IMR-90 (cell line): ENCODE measurements at regions not wholly inside any gene's neighbourhood (a gene's known extent, or its start where the extent isn't known, plus 50 kb on each side); places are given as distances from the start of the nearest gene placed in this dataset.

ENCODE experiments used
- ATAC-seq: fragments of 200-7000 bp; cut with Tn5 transposase; 2 replicates; pipeline ENCODE4 v1.9.1; 2020; ENCODE audit warnings: low read depth, mild to moderate bottlenecking, moderate library complexity
- BruUV-seq: library from RNA; stranded (reverse); fragments of 400-500 nt; replicated peaks from 2 replicates; lab custom pipeline; 2021; lab: Mats Ljungman, UMichigan
- CTCF ChIA-PET: fragments of 300-600 bp; formaldehyde crosslinking; extraction: SDS; loops from one replicate; lab custom pipeline; 2021; ENCODE audit warnings: antibody characterized with exemption; lab: Yijun Ruan, JAX
- POLR2A ChIA-PET: fragments of 300-600 bp; sonication (Branson Sonifier 250); formaldehyde crosslinking; loops from one replicate; lab custom pipeline; 2022; ENCODE audit warnings: antibody characterized with exemption; ENCODE audit not compliant: unreplicated experiment; lab: Charles Lee
- DNase-seq: peaks from one replicate; pipeline ENCODE4 v3.0.0; 2013
- H2AFZ ChIP-seq: replicated peaks from 2 replicates; pipeline ENCODE3; 2013; ENCODE audit warnings: low read length, mild to moderate bottlenecking; ENCODE audit not compliant: poor library complexity
- H2AK5ac ChIP-seq: 2 replicates; pipeline ENCODE4 v1.6.1; 2013; ENCODE audit warnings: low read depth, low read length, inconsistent platforms
- H2AK9ac ChIP-seq: replicated peaks from 2 replicates; pipeline ENCODE3; 2013; ENCODE audit warnings: mild to moderate bottlenecking, low read depth, low read length, moderate library complexity; ENCODE audit not compliant: poor library complexity
- H2BK120ac ChIP-seq: 2 replicates; pipeline ENCODE4 v1.6.1; 2013; ENCODE audit warnings: low read depth, low read length, inconsistent platforms
- H2BK15ac ChIP-seq: 3 replicates; pipeline ENCODE4 v1.6.1; 2013; ENCODE audit warnings: low read depth, low read length, inconsistent platforms
- H2BK20ac ChIP-seq: 2 replicates; pipeline ENCODE4 v1.6.1; 2013; ENCODE audit warnings: low read depth, mild to moderate bottlenecking, inconsistent platforms, low read length, moderate library complexity
- H2BK5ac ChIP-seq: 2 replicates; pipeline ENCODE4 v1.6.1; 2013; ENCODE audit warnings: mild to moderate bottlenecking, low read depth, low read length, inconsistent platforms; ENCODE audit not compliant: poor library complexity, severe bottlenecking
- H3K14ac ChIP-seq: replicated peaks from 2 replicates; pipeline ENCODE4 v1.6.1; 2013; ENCODE audit warnings: low read depth, low read length, inconsistent platforms
- H3K18ac ChIP-seq: 2 replicates; pipeline ENCODE4 v1.6.1; 2013; ENCODE audit warnings: low read depth, low read length, control low read depth
- H3K23ac ChIP-seq: 2 replicates; pipeline ENCODE4 v1.6.1; 2013; ENCODE audit warnings: low read depth, low read length, inconsistent platforms
- H3K27ac ChIP-seq: 2 replicates; pipeline ENCODE4 v1.5.1; 2013; ENCODE audit warnings: mild to moderate bottlenecking, control low read depth, low read length; ENCODE audit not compliant: insufficient read depth
- H3K27me3 ChIP-seq: 2 replicates; pipeline ENCODE4 v1.6.1; 2013; ENCODE audit warnings: low read length; ENCODE audit not compliant: control insufficient read depth, insufficient read depth
- H3K36me3 ChIP-seq: 2 replicates; pipeline ENCODE4 v1.6.1; 2013; ENCODE audit warnings: low read length, mixed read lengths; ENCODE audit not compliant: control insufficient read depth, insufficient read depth
- H3K4ac ChIP-seq: 2 replicates; pipeline ENCODE4 v1.6.1; 2013; ENCODE audit warnings: low read depth, low read length, inconsistent platforms
- H3K4me1 ChIP-seq: 2 replicates; pipeline ENCODE4 v1.6.1; 2013; ENCODE audit warnings: low read length, mixed read lengths; ENCODE audit not compliant: control insufficient read depth, insufficient read depth
- H3K4me2 ChIP-seq: 2 replicates; pipeline ENCODE4 v1.6.1; 2013; ENCODE audit warnings: low read depth, mild to moderate bottlenecking, control low read depth, low read length, moderate library complexity
- H3K4me3 ChIP-seq: 2 replicates; pipeline ENCODE4 v1.5.1; 2013; ENCODE audit warnings: low read depth, mild to moderate bottlenecking, control low read depth, low read length, moderate library complexity; ENCODE audit not compliant: insufficient read depth
- H3K56ac ChIP-seq: 2 replicates; pipeline ENCODE4 v1.6.1; 2013; ENCODE audit warnings: low read length, inconsistent platforms; ENCODE audit not compliant: insufficient read depth; ENCODE audit errors: extremely low read depth
- H3K79me1 ChIP-seq, 2 experiments: 2 replicates each; pipeline ENCODE4 v1.6.1; 2013; ENCODE audit warnings: low read length in 2 of 2, inconsistent platforms in 1 of 2, low read depth in 1 of 2
- H3K9ac ChIP-seq: 2 replicates; pipeline ENCODE4 v1.6.1; 2013; ENCODE audit warnings: low read depth, low read length, control low read depth
- H3K9me1 ChIP-seq: 2 replicates; pipeline ENCODE4 v1.6.1; 2013; ENCODE audit warnings: low read length, inconsistent platforms; ENCODE audit not compliant: insufficient read depth
- H3K9me3 ChIP-seq: 2 replicates; pipeline ENCODE4 v1.6.1; 2013; ENCODE audit warnings: low read length; ENCODE audit not compliant: control insufficient read depth, insufficient read depth
- H4K20me1 ChIP-seq: 2 replicates; pipeline ENCODE4 v1.6.1; 2013; ENCODE audit warnings: low read length, inconsistent platforms; ENCODE audit not compliant: insufficient read depth
- H4K5ac ChIP-seq: 2 replicates; pipeline ENCODE4 v1.6.1; 2013; ENCODE audit warnings: mild to moderate bottlenecking, low read depth, low read length, control low read depth
- H4K8ac ChIP-seq, 2 experiments: 2 replicates each; pipeline ENCODE4 v1.6.1; 2013; ENCODE audit warnings: low read depth in 2 of 2, low read length in 2 of 2, control low read depth in 1 of 2, inconsistent platforms in 1 of 2
- H4K91ac ChIP-seq: 2 replicates; pipeline ENCODE4 v1.6.1; 2013; ENCODE audit warnings: low read depth, low read length, inconsistent platforms; ENCODE audit not compliant: insufficient read depth
- BHLHE40 ChIP-seq: fragments of 150-350 bp; IDR thresholded peaks from 2 replicates; pipeline ENCODE4 v1.6.1; 2016; ENCODE audit warnings: mild to moderate bottlenecking, low read depth, low read length
- CHD1 ChIP-seq: IDR thresholded peaks from 2 replicates; pipeline ENCODE4 v1.6.1; 2012; ENCODE audit warnings: low read depth, low read length, improper control_type of control experiment
- FOS ChIP-seq: fragments of 150-350 bp; IDR thresholded peaks from 2 replicates; pipeline ENCODE4 v1.6.1; 2016; ENCODE audit warnings: low read depth, low read length
- MAFK ChIP-seq: IDR thresholded peaks from 2 replicates; pipeline ENCODE4 v1.6.1; 2012; ENCODE audit warnings: low read depth, low read length, improper control_type of control experiment
- MAZ ChIP-seq: IDR thresholded peaks from 2 replicates; pipeline ENCODE4 v1.6.1; 2012; ENCODE audit warnings: low read depth, mild to moderate bottlenecking, low read length, improper control_type of control experiment, moderate library complexity, borderline replicate concordance
- MXI1 ChIP-seq: IDR thresholded peaks from 2 replicates; pipeline ENCODE4 v1.6.1; 2012; ENCODE audit warnings: low read depth, mild to moderate bottlenecking, low read length, moderate library complexity, borderline replicate concordance
- POLR2A ChIP-seq: IDR thresholded peaks from 2 replicates; pipeline ENCODE4 v1.6.1; 2012; ENCODE audit warnings: mild to moderate bottlenecking, low read depth, low read length
- RCOR1 ChIP-seq: IDR thresholded peaks from 2 replicates; pipeline ENCODE4 v1.6.1; 2012; ENCODE audit warnings: mild to moderate bottlenecking, low read length, improper control_type of control experiment; ENCODE audit not compliant: insufficient replicate concordance
- RFX5 ChIP-seq: IDR thresholded peaks from 2 replicates; pipeline ENCODE4 v1.8.0; 2012; ENCODE audit warnings: low read depth, mild to moderate bottlenecking, low read length, moderate library complexity
- SMC3 ChIP-seq: fragments of 150-350 bp; IDR thresholded peaks from 2 replicates; pipeline ENCODE4 v1.6.1; 2016; ENCODE audit warnings: low read depth, mild to moderate bottlenecking, antibody characterized with exemption, low read length, moderate library complexity
- dilution Hi-C: fragments of 300-500 bp; cut with HindIII; formaldehyde crosslinking; loops from one replicate; pipeline ENCODE4 v1.14.3; 2018; ENCODE audit warnings: low sequenced_read_pairs; ENCODE audit not compliant: unreplicated experiment
- in situ Hi-C: fragments of 300-500 bp; cut with MboI; formaldehyde crosslinking; loops from 3 replicates; pipeline ENCODE4 v1.14.3; 2019; ENCODE audit warnings: low sequenced_read_pairs, inconsistent platforms, mixed read lengths
- intact Hi-C: fragments of 100-400 bp; cut with micrococcal nuclease; formaldehyde crosslinking; loops from 2 replicates; pipeline ENCODE4 v1.10.0; 2022
- TF ChIP-seq, protein P1 (sequence below): conservative IDR thresholded peaks from 2 replicates; pipeline ENCODE4 v1.5.1; 2012; ENCODE audit warnings: mild to moderate bottlenecking, low read depth, low read length, improper control_type of control experiment
- TF ChIP-seq, protein P2 (sequence below): fragments of 150-350 bp; IDR thresholded peaks from 2 replicates; pipeline ENCODE4 v1.6.1; 2017; ENCODE audit warnings: mild to moderate bottlenecking, antibody characterized with exemption, low read length, low read depth
- TF ChIP-seq, protein P3 (sequence below): fragments of 150-350 bp; IDR thresholded peaks from 2 replicates; pipeline ENCODE4 v1.6.1; 2016; ENCODE audit warnings: low read depth, mild to moderate bottlenecking, low read length, moderate library complexity, borderline replicate concordance

DNA sequence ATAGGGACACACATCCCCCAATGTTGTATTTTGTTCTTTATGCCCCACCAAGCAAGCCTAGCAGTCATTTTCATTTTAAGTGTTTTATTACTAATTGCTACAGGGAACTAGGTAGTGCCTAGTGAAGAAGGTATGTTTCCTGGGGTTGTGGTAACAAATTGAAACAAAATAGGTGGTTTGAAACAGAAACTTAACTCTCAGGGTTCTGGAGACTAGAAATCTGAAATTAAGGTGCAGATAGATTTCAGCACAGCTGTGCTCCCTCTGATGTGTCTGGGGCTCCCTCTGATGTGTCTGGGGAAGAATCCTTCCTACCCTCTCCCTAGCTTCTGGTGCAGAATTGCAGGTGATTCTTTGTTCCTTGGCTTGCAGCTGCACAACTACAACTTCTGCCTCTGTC is 390.1 kb downstream of the ZFHX3 start:
- dilution Hi-C loops: no loop called here
- H3K9me3 ChIP-seq: no peaks in the 10 kb centered on the region
- no peak overlapping the region for H3K14ac ChIP-seq
- no peaks in the 10 kb centered on the region for H3K27me3 ChIP-seq
- H2AK9ac ChIP-seq: no peak overlapping the region
- no peaks in the 10 kb centered on the region for H3K4me1 ChIP-seq
- H4K20me1 ChIP-seq: no peaks in the 10 kb centered on the region
- no peak overlapping the region for H3K23ac ChIP-seq
- no peak overlapping the region for H3K4me2 ChIP-seq
- peaks cover 0 to 3% of the 10 kb centered on the region in 2 experiments; a peak in 1 of 4 replicates for H3K79me1 ChIP-seq
- ChIA-PET CTCF (no interaction called here), POLR2A (no interaction called here)
- TF ChIP-seq, protein P1, sequence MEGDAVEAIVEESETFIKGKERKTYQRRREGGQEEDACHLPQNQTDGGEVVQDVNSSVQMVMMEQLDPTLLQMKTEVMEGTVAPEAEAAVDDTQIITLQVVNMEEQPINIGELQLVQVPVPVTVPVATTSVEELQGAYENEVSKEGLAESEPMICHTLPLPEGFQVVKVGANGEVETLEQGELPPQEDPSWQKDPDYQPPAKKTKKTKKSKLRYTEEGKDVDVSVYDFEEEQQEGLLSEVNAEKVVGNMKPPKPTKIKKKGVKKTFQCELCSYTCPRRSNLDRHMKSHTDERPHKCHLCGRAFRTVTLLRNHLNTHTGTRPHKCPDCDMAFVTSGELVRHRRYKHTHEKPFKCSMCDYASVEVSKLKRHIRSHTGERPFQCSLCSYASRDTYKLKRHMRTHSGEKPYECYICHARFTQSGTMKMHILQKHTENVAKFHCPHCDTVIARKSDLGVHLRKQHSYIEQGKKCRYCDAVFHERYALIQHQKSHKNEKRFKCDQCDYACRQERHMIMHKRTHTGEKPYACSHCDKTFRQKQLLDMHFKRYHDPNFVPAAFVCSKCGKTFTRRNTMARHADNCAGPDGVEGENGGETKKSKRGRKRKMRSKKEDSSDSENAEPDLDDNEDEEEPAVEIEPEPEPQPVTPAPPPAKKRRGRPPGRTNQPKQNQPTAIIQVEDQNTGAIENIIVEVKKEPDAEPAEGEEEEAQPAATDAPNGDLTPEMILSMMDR: no peak
- TF ChIP-seq, protein P2, sequence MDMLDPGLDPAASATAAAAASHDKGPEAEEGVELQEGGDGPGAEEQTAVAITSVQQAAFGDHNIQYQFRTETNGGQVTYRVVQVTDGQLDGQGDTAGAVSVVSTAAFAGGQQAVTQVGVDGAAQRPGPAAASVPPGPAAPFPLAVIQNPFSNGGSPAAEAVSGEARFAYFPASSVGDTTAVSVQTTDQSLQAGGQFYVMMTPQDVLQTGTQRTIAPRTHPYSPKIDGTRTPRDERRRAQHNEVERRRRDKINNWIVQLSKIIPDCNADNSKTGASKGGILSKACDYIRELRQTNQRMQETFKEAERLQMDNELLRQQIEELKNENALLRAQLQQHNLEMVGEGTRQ: no peak
- TF ChIP-seq FOS: no peak
- no peak for TF ChIP-seq RCOR1
- TF ChIP-seq, protein P3, sequence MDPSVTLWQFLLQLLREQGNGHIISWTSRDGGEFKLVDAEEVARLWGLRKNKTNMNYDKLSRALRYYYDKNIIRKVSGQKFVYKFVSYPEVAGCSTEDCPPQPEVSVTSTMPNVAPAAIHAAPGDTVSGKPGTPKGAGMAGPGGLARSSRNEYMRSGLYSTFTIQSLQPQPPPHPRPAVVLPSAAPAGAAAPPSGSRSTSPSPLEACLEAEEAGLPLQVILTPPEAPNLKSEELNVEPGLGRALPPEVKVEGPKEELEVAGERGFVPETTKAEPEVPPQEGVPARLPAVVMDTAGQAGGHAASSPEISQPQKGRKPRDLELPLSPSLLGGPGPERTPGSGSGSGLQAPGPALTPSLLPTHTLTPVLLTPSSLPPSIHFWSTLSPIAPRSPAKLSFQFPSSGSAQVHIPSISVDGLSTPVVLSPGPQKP: no peak
- no peak for TF ChIP-seq MAZ
- no peak for TF ChIP-seq POLR2A
- no peak for TF ChIP-seq CHD1
- TF ChIP-seq BHLHE40: no peak
- no peak for TF ChIP-seq MXI1
- TF ChIP-seq RFX5: no peak
- TF ChIP-seq MAFK: no peak
- no peak for TF ChIP-seq SMC3
- no peak overlapping the region for H2BK15ac ChIP-seq
- no peak overlapping the region for H2BK5ac ChIP-seq
- no peak overlapping the region for H3K4me3 ChIP-seq
- H2BK20ac ChIP-seq: no peak overlapping the region
- no peak overlapping the region for H4K8ac ChIP-seq
- no peak overlapping the region for H4K5ac ChIP-seq
- no TSS peak for BruUV-seq
- H3K36me3 ChIP-seq: no peaks in the 10 kb centered on the region
- H2BK120ac ChIP-seq: no peak overlapping the region
- no peak for DNase-seq
- H2AFZ ChIP-seq: no peak overlapping the region
- H3K18ac ChIP-seq: no peak overlapping the region
- ATAC-seq: no peak
- H3K27ac ChIP-seq: no peak overlapping the region
- no peaks in the 10 kb centered on the region for H3K9me1 ChIP-seq
- no peak overlapping the region for H3K4ac ChIP-seq
- intact Hi-C loops: no loop called here
- no peak overlapping the region for H4K91ac ChIP-seq
- no peak overlapping the region for H2AK5ac ChIP-seq
- no peak overlapping the region for H3K56ac ChIP-seq
- in situ Hi-C loops: no loop called here
- H3K9ac ChIP-seq: no peak overlapping the region
